IPS DF 6.9 (cell line): ENCODE measurements at regions not wholly inside any gene's neighbourhood (a gene's known extent, or its start where the extent isn't known, plus 50 kb on each side); places are given as distances from the start of the nearest gene placed in this dataset.
"Not testable (repeated sequence)": the region's sequence is repeated elsewhere in the genome, so short reads cannot be mapped to it uniquely, and the experiment has no call there.

Experiments
- DNase-seq: peaks from one replicate; pipeline ENCODE4 v3.0.0-alpha.2; 2013; ENCODE audit warnings: low read depth, low spot score
- H3K27ac ChIP-seq: one replicate; pipeline ENCODE4 v1.5.1; 2013; ENCODE audit warnings: low read length, control low read depth
- H3K27me3 ChIP-seq: 2 replicates; pipeline ENCODE4 v1.6.1; 2013; ENCODE audit warnings: mild to moderate bottlenecking, low read length; ENCODE audit not compliant: control insufficient read depth, insufficient read depth
- H3K36me3 ChIP-seq: 2 replicates; pipeline ENCODE4 v1.6.1; 2013; ENCODE audit warnings: low read length; ENCODE audit not compliant: control insufficient read depth, insufficient read depth
- H3K4me1 ChIP-seq: 2 replicates; pipeline ENCODE4 v1.6.1; 2013; ENCODE audit warnings: low read length; ENCODE audit not compliant: control insufficient read depth, insufficient read depth
- H3K4me3 ChIP-seq: 2 replicates; pipeline ENCODE4 v1.5.1; 2013; ENCODE audit warnings: mild to moderate bottlenecking, low read length
- H3K9me3 ChIP-seq: 2 replicates; pipeline ENCODE4 v1.6.1; 2013; ENCODE audit warnings: low read length, inconsistent platforms; ENCODE audit not compliant: control insufficient read depth, insufficient read depth
- WGBS: extraction: QIAGEN DNeasy Blood & Tissue Kit; methylation state at CpG from one replicate; pipeline ENCODE4 v1.1.7; 2013; ENCODE audit warnings: mixed read lengths, missing lambda C conversion rate; ENCODE audit not compliant: insufficient read length, insufficient coverage; 5-methylcytosine and 5-hydroxymethylcytosine counted together

- Histone ChIP-seq H3K4me1 (no peaks in the 10 kb centered on the region; the same call in 1 of the 2 replicates), H3K27me3 (no peaks in the 10 kb centered on the region), H3K9me3 (no peaks in the 10 kb centered on the region), H3K36me3 (no peaks in the 10 kb centered on the region), H3K27ac (no peak overlapping the region), H3K4me3 (no peak overlapping the region)
- peak; percentile 11 for DNase-seq
- no CpG with 5 or more reads among the region's 3 CpGs for WGBS
These were observed 648.0 kb downstream of the DACH1 start for GRCh38 chr13:71218960-71219359.

DNA sequence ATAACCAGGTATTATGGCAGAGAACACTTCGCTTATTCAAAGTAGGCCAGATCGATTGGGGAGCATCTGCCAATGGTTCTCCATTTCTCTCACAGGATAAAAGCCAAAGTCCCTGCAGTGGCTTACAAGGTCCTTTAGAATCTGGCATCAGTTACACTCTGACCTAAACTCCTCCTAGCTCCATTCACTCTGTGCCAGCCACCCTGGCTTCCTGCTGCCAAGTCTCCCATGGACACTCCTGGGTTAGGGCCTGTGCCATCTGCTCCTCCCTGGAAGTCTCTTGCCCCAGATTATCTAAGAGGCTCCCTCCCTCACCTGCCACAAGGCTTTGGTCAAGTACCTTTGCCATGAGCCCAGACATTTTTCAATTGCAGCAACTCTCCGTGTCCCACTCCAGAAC, 649.2 kb downstream of the DACH1 start:
- Histone ChIP-seq H3K4me3 (no peak overlapping the region), H3K36me3 (no peaks in the 10 kb centered on the region), H3K27ac (no peak overlapping the region), H3K27me3 (no peaks in the 10 kb centered on the region), H3K9me3 (no peaks in the 10 kb centered on the region), H3K4me1 (no peaks in the 10 kb centered on the region; the same call in 1 of the 2 replicates)
- WGBS = no CpG with 5 or more reads among the region's 3 CpGs
- no peak for DNase-seq

DNA sequence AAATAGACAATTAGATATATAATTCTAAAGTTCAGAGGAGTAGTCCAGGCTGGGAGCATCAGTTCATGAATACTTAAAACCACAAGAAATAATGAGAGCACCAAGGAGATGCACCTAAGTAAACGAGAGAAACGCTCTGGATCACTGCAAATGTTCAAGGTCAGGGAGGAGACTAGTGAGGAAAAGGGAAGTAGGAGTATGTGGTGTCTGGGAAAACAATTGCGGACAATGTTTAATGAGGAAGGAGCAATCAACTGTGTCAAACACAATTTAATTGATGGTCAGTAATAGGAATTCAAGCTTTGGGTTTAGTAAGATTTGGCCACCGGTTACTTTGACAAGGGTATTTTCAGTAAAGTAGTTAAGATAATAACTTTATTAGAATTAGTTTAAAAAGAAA, 652.2 kb downstream of the DACH1 start:
- Histone ChIP-seq H3K4me3 (no peak overlapping the region), H3K36me3 (no peaks in the 10 kb centered on the region), H3K9me3 (no peaks in the 10 kb centered on the region), H3K27me3 (no peaks in the 10 kb centered on the region), H3K4me1 (no peaks in the 10 kb centered on the region; the same call in 1 of the 2 replicates), H3K27ac (no peak overlapping the region)
- no peak for DNase-seq
- WGBS = no CpG with 5 or more reads among the region's 4 CpGs

DNA sequence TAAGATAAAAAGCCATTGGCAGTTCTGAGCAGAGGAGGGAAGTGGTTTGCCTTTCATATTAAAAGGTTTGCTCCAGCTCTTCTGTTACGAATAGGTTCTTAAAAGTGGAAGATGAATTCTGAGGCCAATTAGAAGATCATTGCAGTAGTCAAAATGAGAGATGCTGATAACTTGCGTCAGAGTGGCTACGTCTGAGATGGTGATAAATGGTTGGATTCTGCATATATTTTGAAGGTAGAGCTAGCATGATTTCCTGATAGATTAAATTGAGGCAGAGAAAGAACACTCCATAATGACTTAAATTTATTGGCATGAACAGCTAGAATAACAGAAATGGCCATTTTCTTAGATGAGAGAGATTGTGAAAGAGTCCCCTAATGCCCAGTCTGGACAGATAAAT, 652.6 kb downstream of the DACH1 start:
- DNase-seq = no peak
- Histone ChIP-seq H3K27me3 (no peaks in the 10 kb centered on the region), H3K27ac (no peak overlapping the region), H3K9me3 (no peaks in the 10 kb centered on the region), H3K4me1 (no peaks in the 10 kb centered on the region), H3K36me3 (no peaks in the 10 kb centered on the region), H3K4me3 (no peak overlapping the region)
- no CpG with 5 or more reads among the region's 3 CpGs for WGBS

DNA sequence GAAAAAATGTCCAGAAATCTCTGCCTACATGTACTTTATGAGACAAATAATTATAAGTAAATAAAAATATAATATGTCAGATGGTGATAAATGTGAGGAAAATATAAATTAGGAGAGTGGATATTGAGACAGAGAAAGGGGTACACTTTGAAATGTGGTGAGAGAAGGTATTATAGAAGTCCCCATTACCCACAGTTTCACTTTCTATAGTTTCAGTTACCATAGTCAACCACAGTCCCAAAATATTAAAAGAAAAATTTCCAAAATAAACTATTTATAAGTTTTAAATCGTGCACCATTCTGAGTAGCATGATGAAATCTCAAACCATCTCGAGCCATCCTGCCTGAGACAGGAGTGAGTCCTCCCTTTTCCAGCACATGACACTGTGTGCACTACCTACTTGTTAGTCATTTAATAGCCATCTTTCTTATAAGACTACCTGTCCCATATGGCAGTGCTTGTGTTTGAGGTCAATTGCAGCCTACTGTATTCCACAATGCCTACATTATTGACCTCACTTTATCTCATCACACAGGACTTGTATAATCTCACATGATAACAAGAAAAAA, 653.7 kb downstream of the DACH1 start:
- no CpG with 5 or more reads among the region's 2 CpGs for WGBS

GRCh38 chr13:71210861-71211260, 656.1 kb downstream of the DACH1 start:
- no peak overlapping the region for H3K27ac ChIP-seq
- no peaks in the 10 kb centered on the region for H3K27me3 ChIP-seq
- no peaks in the 10 kb centered on the region for H3K9me3 ChIP-seq
- H3K36me3 ChIP-seq = no peaks in the 10 kb centered on the region
- H3K4me1 ChIP-seq = no peaks in the 10 kb centered on the region
- no peak for DNase-seq
- H3K4me3 ChIP-seq = no peak overlapping the region

More for the DNA sequence above, 653.7 kb downstream of the DACH1 start:
- Histone ChIP-seq H3K9me3 (no peaks in the 10 kb centered on the region), H3K27me3 (no peaks in the 10 kb centered on the region), H3K4me3 (no peak overlapping the region), H3K36me3 (no peaks in the 10 kb centered on the region), H3K27ac (no peak overlapping the region), H3K4me1 (no peaks in the 10 kb centered on the region)
- DNase-seq = no peak

DNA sequence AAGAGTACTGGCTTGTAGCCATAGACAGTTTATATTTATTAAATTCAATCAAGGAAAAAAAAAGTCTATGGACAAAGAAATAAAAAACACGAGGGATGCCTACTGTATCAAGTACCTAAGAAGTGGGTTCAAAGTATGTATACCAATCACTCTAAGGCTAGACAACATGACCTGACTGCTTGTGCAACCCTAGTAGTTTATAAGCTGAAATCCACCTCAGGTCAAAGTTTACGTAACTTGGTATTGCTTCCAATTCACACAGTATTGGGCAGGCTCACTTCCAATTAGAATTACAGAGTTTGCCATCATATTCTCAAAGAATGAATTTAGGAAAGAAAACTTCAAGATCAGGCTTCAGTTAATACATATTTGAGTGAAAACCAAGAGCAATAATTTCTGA, 657.8 kb downstream of the DACH1 start:
- no CpG with 5 or more reads among the region's 2 CpGs for WGBS
- no peaks in the 10 kb centered on the region for H3K27me3 ChIP-seq
- H3K4me1 ChIP-seq = no peaks in the 10 kb centered on the region

DNA sequence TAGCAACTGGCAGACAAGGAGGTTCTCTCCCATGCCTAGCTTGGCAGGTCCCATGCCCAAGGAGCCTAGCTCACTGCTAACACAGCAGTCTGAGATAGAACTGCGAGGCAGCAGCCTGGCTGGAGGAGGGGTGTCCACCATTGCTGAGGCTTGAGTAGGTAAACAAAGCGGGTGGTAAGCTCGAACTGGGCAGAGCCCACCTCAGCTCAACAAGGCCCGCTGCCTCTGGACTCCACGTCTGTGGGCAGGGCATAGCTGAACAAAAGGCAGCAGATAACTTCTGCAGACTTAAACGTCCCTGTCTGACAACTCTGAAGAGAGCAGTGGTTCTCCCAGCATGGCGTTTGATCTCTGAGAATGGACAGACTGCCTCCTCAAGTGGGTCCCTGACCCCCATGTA, 682.4 kb downstream of the DACH1 start:
- H3K4me3 ChIP-seq, H3K27ac ChIP-seq, H3K4me1 ChIP-seq, DNase-seq, H3K36me3 ChIP-seq, H3K27me3 ChIP-seq, H3K9me3 ChIP-seq: not testable (repeated sequence)
- no CpG with 5 or more reads among the region's 7 CpGs for WGBS

More for the DNA sequence above, 657.8 kb downstream of the DACH1 start:
- no peak for DNase-seq
- Histone ChIP-seq H3K36me3 (no peaks in the 10 kb centered on the region), H3K4me3 (no peak overlapping the region), H3K9me3 (no peaks in the 10 kb centered on the region), H3K27ac (no peak overlapping the region)

GRCh38 chr13:71183352-71183751, 683.7 kb downstream of the DACH1 start:
- not testable (repeated sequence) for H3K27ac ChIP-seq, H3K4me1 ChIP-seq, DNase-seq, H3K36me3 ChIP-seq, H3K4me3 ChIP-seq, H3K9me3 ChIP-seq, H3K27me3 ChIP-seq
- WGBS = no CpG with 5 or more reads among the region's 1 CpG

GRCh38 chr13:71171740-71172139, 695.3 kb downstream of the DACH1 start:
- no CpG with 5 or more reads among the region's 4 CpGs for WGBS
- no peaks in the 10 kb centered on the region for H3K9me3 ChIP-seq
- no peaks in the 10 kb centered on the region for H3K27me3 ChIP-seq
- no peaks in the 10 kb centered on the region for H3K4me1 ChIP-seq
- DNase-seq = no peak
- H3K4me3 ChIP-seq = no peak overlapping the region
- H3K36me3 ChIP-seq = no peaks in the 10 kb centered on the region
- no peak overlapping the region for H3K27ac ChIP-seq

GRCh38 chr13:71169180-71169579, 697.8 kb downstream of the DACH1 start:
- Histone ChIP-seq H3K4me3 (no peak overlapping the region), H3K27me3 (no peaks in the 10 kb centered on the region), H3K36me3 (no peaks in the 10 kb centered on the region), H3K27ac (no peak overlapping the region), H3K9me3 (no peaks in the 10 kb centered on the region), H3K4me1 (no peaks in the 10 kb centered on the region)
- DNase-seq = no peak
- no CpG with 5 or more reads among the region's 3 CpGs for WGBS
